ENCODE measurements at regions not wholly inside any gene's neighbourhood (a gene's known extent, or its start where the extent isn't known, plus 50 kb on each side); places are given as distances from the start of the nearest gene placed in this dataset.

DNA sequence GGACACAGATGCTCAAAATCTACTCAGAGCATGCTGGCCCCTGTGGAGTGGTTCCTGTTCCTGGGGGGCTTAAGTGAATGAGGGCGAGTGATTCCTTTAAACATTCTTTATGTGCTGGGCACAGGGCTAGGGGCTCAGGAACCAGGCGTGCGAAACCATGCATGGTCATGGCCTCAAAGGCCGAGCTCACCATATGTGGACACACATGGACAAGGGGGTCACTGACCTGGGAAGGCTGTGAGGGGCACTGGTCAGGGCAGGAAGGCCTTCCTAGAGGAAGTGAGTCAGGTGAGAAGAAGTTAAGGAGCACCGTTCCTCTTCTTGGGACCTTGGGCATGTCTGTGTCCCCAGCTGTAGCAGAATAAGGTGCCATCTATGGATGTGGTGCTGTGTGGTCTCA lies 74.6 kb upstream of the BHLHE23 start:
- TF ChIP-seq RAD21 (IDR thresholded peaks at IDR 0.05; ENCODE audit: low read length), result no peak
- no peak for TF ChIP-seq GABPA (IDR thresholded peaks at IDR 0.05; ENCODE audit: low read depth)
- no peak for TF ChIP-seq CTCF (IDR thresholded peaks at IDR 0.05)

Data from SK-N-SH (cell line).